ENCODE measurements at regions not wholly inside any gene's neighbourhood (a gene's known extent, or its start where the extent isn't known, plus 50 kb on each side); places are given as distances from the start of the nearest gene placed in this dataset.
"Not testable (repeated sequence)": the region's sequence is repeated elsewhere in the genome, so short reads cannot be mapped to it uniquely, and the experiment has no call there.

DNA sequence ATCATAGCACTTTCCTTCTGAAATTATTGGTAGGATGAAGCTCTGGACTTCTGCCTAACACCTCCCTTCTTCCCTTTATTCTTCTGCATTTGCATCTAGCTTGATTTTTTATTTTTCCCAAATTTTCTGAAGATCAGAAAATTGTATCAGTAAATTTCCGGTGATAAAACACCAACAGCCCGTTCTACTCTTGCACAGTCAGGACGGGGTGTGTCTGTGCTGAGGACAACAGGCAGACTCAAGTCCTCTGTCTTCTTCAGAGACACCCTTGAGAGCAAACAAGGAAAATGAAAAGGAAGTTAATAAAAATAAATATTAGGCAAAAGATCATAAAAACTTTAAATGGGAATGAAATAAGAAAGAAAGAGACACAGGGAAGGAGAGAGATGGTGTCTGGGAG is 120.7 kb downstream of the ARL4C start:
- intact Hi-C loops (cut with DNase I): no loop called here
- DNase-seq: no peak

- DNase-seq: no peak
- intact Hi-C loops (cut with DNase I): no loop called here
Observed at GRCh38 chr2:234375176-234375880, 121.6 kb downstream of the ARL4C start.

DNA sequence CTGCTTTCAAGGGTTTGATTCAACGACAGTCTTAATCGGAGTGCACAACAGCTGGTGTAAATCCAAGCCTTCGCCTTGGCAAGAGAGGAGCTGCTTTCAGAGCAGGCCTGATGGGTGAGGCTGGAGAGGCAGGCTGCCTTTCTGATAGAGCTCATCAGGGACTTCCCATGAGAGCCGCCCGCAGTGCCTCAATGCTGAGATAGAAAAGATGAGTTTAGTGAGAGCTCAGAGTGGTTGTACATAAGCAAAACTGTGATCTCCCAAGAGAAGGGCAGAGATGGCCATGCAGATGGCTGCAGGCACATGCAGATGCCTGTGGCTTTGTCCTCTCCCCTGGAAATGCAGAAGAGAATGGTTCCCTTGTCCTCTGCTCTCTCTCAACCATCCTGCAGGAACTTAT is 122.1 kb downstream of the ARL4C start:
- DNase-seq: no peak
- intact Hi-C loops (cut with DNase I): no loop called here

- intact Hi-C loops (cut with DNase I): no loop called here
Observed at GRCh38 chr2:234374150-234374508, 122.8 kb downstream of the ARL4C start.

DNA sequence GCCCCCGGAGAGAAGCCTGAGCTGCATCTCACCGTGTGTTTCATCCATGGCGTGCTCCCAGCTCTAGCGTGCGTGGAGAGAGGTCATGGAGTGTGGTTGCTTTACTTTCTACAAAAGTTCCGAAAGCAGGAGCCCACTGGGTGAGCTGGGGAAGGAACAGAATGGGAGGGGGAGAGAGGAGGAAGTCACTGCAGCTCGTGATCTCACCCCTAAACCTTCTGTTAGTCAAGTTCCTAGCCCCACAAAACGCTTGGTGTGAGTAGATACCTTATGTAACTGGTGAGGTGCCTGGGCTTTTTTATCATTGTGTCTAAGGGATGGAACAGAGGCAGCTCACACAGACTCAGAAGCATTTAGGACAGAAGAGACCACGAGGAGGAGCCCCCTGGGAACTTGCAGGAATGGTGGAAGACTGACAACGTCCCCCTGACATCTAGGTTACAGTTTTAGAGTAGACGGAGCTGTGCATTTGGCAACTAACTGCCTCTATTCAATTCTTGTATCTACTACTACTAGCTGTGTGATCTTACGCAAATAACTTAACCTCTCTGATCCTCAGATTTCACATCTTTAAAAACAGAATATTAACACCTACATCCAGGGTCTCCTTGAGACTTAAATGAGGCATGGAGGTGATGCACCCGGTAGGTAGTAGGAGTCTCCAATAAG is 123.3 kb downstream of the ARL4C start:
- intact Hi-C loops (cut with DNase I): no loop called here

More at GRCh38 chr2:234374150-234374508, 122.8 kb downstream of the ARL4C start:
- no peak for DNase-seq

GRCh38 chr2:234373060-234373459 is 123.8 kb downstream of the ARL4C start:
- intact Hi-C loops (cut with DNase I): no loop called here

More for the DNA sequence above, 123.3 kb downstream of the ARL4C start:
- no peak for DNase-seq

DNA sequence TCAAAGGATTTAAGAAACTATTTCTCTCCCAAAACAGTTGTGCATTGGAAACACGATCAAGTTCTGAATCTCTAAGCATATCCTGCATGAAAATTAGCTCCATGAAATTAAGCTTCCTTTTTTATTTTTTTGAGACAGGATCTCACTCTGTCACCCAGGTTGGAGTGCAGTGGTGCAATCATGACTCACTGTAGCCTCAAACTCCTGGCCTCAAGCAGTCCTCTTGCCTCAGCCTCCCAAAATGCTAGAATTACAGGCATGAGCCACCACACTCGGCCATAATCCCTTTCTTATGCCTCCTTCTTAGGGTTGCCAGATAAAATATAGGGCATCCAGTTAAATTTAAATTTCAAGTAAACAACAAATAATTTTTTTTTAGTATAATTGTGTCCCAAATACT is 124.4 kb downstream of the ARL4C start:
- intact Hi-C loops (cut with DNase I): no loop called here
- DNase-seq: no peak

More at GRCh38 chr2:234373060-234373459, 123.8 kb downstream of the ARL4C start:
- no peak for DNase-seq

- no peak for DNase-seq
- intact Hi-C loops (cut with DNase I): no loop called here
Observed at GRCh38 chr2:234368861-234369261, 128.0 kb downstream of the ARL4C start.

GRCh38 chr2:234366891-234367290 is 130.0 kb downstream of the ARL4C start:
- intact Hi-C loops (cut with DNase I): no loop called here
- DNase-seq: no peak

DNA sequence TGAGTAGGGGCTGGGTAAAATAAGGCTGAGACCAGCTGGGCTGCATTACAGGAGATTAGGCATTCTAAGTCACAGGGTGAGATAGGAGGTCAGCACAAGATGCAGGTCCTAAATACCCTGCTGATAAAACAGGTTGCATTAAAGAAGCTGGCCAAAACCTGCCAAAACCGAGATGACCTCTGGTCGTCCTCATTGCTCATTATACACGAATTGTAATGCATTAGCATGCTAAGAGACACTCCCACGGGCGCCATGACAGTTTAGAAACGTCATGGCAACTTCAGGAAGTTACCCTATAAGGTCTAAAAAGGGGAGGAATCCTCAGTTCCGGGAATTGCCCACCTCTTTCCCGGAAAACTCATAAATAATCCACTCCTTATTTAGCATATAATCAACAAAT is 132.2 kb downstream of the ARL4C start:
- intact Hi-C loops (cut with DNase I): no loop called here
- no peak for DNase-seq

GRCh38 chr2:234363647-234364294 is 133.1 kb downstream of the ARL4C start:
- intact Hi-C loops (cut with DNase I): no loop called here
- DNase-seq: no peak

DNA sequence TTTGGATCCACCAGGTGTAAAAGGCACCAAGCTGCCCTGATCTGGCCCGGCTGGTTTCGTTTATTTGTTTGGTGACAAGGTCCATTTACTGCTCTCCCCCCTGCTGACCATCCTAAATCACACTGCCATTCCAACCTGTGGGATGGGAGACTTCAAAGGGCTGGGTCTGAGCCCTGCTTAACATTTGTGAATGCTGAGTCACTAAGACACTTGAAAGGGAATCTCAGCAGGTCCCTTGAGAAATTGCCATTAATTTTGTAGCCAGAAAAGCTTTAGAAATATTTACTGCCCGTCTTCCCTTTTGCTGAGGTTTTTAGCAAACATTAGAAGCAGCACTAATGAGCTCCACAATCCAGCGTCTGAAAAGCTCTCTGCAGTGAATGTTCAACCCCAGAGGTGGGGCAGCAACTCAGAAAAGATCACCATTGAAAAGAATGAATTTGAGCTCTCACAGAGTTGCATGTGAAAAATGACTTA is 133.8 kb downstream of the ARL4C start:
- intact Hi-C loops (cut with DNase I): no loop called here
- DNase-seq: no peak

GRCh38 chr2:234360313-234360975 is 136.4 kb downstream of the ARL4C start:
- DNase-seq; intact Hi-C loops (cut with DNase I): not testable (repeated sequence)

DNA sequence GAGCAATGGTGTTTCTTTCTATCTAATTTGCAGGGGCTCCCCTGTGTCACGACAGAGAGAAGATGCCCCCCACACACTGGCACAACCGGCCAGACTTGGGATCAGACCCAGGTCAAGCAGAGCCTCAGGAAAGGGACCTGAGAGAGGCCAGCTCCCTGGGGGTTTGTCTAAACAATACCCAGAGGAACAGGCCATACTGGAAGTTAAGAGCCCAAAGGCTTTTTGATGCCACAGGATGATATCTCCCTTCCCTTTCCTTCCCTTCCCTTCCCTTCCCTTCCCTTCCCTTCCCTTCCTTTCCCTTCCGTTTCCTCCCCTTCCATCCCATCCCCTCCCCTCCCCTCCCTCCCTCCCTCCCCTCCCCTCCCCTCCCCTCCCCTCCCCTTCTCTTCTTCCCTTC is 139.2 kb downstream of the ARL4C start:
- intact Hi-C loops (cut with DNase I): no loop called here

DNA sequence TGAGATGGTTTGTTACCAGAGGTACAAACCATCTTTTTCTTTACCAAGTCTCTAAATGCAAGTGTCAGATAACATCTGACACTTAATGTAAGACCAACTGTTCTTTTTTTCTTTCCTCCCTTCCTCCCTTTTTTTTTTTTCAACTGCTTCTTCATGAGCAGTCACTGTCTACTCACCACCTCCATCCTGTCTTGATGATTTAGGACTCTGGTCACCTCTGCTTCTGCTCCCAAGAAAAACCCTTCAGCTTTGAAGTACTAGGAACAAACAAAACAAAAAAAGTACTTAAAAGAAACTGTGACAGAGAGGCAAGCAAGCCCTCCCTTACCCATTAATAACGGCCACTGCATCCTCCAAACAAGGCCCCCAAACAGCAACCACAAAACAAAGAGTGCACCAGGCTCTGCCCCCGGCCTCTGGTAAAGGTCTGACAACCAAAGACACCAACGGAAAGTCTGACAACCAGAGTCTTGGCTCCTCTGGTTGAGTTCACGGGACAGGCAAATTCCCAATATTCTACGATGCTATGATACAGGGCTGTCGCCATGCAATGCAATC is 141.0 kb downstream of the ARL4C start:
- no peak for DNase-seq
- intact Hi-C loops (cut with DNase I): no loop called here

More for the DNA sequence above, 139.2 kb downstream of the ARL4C start:
- DNase-seq: no peak

DNA sequence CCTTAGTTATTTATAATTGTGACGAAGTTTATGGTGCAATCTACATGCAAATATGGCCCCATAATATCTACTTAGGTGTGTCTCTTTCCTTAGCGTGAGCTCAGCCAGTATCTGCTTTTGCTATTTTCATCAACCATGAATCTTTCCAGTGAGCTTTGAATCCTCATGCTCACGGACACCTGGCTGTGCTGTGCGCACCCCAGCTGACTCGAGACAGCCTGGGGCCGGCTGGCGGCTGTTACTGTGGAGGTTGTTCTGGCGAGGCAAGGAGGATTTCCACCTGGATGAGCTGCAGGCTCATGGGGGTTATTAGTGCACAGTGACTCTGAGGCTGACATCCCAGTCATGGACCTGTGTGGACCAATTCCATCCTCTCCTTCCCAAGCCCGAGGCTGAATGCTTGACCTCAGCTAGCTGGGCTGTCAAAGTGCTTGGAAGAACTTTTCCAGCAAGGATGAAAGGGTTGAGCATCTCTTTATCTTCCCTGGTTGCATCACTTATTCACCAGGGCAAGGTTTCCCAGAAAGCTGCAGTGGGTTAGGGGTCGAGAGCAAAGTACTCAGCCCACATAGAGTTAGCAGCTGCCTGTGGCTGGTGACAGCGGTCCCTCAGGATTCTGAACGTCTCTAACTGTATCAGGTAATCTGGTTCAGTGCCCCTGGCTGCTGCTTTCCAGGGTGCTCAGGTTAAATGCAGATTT is 141.7 kb downstream of the ARL4C start:
- no peak for DNase-seq

GRCh38 chr2:234352270-234352669 is 144.6 kb downstream of the ARL4C start:
- DNase-seq: no peak
- intact Hi-C loops (cut with DNase I): no loop called here

More for the DNA sequence above, 141.7 kb downstream of the ARL4C start:
- intact Hi-C loops (cut with DNase I): no loop called here

- intact Hi-C loops (cut with DNase I); DNase-seq: not testable (repeated sequence)
Observed at GRCh38 chr2:234351866-234352265, 145.0 kb downstream of the ARL4C start.

- peak in 1 of 10 donors; percentile 51 for DNase-seq
- intact Hi-C loops (cut with DNase I): loop anchor here (1.0 kb wide), 1 partner anchor 8 kb away; no protein-coding TSS in a partner anchor
Observed at GRCh38 chr2:234348081-234348480, 148.8 kb downstream of the ARL4C start.

- intact Hi-C loops (cut with DNase I): no loop called here
- no peak for DNase-seq
Observed at GRCh38 chr2:234345921-234346320, 151.0 kb downstream of the ARL4C start.
